ENCODE measurements at regions not wholly inside any gene's neighbourhood (a gene's known extent, or its start where the extent isn't known, plus 50 kb on each side); places are given as distances from the start of the nearest gene placed in this dataset.

DNA sequence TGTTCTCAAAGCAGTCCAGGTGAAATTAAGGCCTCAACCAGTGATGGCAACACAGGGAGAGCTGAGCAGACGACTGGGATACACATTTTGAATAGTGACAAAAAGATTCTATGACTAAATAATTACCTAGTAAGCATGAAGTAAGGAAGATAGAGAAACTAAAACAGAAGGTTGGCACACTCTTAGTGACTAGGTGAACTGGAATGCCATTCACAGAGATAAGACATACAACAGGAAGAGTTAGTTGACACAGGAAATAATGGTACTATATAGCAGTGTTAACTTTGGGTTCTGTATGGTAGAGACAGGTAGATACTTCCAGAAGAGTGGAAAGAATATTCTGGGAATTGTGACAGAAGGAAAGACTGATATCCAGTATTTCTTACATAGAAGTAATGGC is 181.8 kb upstream of the NT5C1B start:
- no peak for TF ChIP-seq EP300 (IDR thresholded peaks at IDR 0.05)
- TF ChIP-seq, protein P1, sequence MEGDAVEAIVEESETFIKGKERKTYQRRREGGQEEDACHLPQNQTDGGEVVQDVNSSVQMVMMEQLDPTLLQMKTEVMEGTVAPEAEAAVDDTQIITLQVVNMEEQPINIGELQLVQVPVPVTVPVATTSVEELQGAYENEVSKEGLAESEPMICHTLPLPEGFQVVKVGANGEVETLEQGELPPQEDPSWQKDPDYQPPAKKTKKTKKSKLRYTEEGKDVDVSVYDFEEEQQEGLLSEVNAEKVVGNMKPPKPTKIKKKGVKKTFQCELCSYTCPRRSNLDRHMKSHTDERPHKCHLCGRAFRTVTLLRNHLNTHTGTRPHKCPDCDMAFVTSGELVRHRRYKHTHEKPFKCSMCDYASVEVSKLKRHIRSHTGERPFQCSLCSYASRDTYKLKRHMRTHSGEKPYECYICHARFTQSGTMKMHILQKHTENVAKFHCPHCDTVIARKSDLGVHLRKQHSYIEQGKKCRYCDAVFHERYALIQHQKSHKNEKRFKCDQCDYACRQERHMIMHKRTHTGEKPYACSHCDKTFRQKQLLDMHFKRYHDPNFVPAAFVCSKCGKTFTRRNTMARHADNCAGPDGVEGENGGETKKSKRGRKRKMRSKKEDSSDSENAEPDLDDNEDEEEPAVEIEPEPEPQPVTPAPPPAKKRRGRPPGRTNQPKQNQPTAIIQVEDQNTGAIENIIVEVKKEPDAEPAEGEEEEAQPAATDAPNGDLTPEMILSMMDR (IDR thresholded peaks at IDR 0.05): no peak

Measured in suprapubic skin (tissue), 3 donors.